AG08396 (cell line): ENCODE measurements at regions not wholly inside any gene's neighbourhood (a gene's known extent, or its start where the extent isn't known, plus 50 kb on each side); places are given as distances from the start of the nearest gene placed in this dataset.
"Not testable (repeated sequence)": the region's sequence is repeated elsewhere in the genome, so short reads cannot be mapped to it uniquely, and the experiment has no call there.

ENCODE experiments used
- DNase-seq: peaks from one replicate; pipeline ENCODE4 v3.0.0; 2012; ENCODE audit warnings: low spot score, mixed read lengths

DNA sequence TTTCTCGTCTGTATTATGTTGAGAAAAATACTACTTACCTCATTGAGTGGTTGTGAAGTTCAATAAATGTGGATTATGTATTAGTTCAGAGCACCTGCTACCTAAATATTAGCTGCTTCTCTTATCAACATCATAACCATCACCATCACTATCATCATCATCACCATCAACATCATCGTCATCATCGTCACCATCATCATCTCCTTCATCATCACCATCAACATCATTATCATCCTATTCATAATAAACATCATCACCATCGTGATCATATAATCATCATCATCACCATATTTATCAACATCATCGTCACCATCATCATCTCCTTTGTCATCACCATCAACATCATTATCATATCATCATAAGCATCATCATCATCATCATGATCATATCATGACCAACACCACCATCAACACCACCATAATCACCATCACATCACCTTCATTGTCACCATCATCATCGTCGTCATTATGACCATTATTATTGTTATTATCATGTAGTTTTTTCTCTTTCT lies 181.0 kb upstream of the ADCY2 start:
- DNase-seq = no peak

DNA sequence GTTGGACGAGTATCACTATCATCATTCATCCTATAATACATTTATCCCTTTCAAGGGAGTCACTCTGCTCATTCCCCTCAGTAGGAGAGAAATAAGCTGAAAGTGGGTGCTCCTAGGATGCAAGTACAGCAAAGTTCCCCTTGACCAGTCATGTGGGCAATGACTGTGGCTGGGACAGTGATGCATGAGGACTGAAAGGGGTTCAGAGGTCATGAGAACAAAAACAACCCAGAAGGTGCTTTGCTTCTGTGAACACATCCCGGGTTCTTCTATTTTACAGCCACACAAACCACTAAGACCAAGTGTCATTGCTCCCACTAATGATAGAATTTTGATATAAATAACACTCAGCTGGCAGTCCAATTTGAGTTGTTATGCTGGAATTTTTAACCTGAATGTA lies 177.8 kb upstream of the ADCY2 start:
- no peak for DNase-seq

DNA sequence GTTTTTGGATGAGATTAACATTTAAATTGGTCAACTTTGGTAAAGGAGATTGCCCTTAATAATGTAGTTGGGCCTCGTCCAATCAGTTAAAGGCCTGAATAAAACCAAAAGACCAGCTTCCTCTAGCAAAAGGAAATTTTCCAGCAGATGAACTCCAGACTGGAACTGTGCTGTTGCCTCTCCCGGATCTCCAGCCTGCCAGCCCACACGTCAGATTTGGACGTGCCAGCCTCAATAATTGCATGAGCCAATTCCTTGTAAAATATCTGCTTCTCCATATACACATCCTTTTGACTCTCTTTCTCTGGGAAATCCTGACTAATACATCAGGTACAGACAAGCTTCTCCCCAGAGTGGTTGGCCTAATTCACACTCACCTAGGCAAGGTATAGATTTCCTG lies 175.8 kb upstream of the ADCY2 start:
- no peak for DNase-seq

DNA sequence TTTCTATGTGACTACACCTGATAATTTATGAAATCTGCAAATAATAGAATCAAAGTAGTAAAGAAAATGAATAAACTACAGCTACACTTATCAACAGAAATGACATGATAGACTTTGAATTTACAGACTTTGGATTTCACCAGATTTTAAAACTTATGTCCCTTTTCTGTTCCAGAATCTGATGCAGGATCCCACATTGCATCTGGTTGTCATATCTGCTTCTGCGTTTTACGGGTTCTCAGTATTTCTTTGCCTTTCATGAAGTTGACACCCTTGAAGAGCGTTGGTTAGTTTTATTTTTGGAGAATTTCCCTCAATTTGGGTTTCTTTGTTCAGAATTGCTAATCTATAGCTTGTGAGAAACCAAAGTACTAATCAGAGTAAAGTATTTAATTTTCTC lies 174.9 kb upstream of the ADCY2 start:
- DNase-seq = no peak

DNA sequence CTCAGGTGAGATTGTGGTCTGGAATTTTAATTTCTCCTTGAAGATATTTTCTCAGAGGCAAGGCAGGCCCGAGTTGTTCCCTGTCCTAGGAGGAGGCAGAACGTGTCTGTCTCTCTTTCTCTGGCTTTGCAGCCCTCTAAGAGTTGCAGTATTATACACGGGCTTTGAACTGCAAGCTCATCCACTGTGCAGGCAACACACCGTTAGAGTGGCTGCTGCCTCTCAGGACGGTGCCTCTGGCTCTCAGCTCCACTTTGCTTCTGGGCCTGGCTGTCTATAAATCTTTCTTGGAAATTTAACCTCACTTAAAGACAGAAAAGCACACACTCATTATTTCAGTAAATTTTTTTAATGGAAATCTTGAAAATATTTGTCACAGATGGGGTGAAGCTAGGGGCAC lies 170.1 kb upstream of the ADCY2 start:
- no peak for DNase-seq

DNA sequence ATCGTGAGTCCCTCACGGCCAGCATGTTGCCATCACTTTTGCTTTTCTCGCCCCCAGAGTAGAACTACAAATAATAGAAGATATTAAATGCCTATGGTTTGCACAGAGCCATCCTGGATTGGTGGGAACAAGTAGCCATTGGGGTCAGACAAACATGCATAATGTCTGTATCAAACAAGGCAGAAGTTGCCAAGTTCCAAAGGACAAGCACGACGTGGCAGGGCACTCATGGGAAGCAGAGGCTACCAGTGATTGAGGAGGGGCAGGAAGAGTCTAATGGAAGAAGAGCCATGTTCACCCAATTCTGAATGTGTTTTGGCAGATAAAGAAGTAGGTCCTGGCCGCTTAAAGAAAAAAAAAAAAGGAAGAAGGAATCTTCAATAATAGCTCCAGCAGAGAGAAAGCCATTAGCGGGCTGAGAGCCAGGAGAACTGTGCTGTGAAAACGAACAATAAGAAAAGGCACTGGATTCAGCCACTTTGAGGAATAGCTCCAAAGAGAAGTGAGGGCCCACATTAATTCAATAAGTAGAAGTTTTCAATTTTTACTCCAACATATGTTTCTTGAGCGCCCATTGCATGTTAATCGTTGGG lies 153.7 kb upstream of the ADCY2 start:
- no peak for DNase-seq

DNA sequence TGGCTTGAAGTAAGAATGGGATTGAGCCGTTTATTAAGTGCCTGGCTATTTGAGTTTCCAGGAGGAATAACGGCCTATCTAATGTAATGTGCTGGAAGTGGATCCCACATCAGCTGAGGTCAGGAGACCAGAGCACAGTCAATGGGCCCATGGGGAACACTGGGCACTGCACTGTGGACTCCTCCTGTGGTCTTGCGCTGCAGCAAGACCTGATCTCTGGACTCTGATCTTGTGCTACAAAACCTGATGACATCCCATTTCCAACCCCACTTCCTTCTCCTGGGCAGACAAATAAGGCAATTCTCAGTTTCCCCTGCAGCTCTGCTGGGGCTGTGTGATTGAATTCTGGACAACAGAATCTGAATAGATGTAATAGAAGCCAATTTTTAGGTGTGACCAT lies 151.7 kb upstream of the ADCY2 start:
- DNase-seq = no peak

DNA sequence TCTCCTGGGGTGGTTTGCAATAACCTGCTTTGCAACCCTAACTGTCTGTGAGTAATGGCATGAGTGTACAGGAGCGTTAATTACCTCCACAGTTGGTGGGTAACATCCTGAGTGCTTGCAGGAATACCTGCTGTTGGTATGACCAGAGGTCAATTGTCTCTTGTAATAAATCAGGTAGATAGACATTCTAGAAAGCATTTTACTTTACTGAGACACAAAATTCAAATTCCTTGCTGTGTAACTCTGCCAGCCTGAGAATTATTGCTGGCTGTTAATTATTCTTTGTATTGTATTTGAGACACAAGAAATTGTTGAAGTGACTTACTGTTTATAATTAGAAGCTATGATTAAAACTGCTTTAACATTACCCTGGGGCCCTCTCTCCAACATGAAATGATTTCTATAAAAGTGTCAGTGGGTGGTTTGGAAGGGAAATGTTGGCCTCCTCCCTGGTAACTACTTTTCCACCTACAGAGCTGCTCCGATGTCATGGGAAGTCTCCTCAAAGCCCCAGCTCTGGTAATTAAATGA lies 150.8 kb upstream of the ADCY2 start:
- DNase-seq = no peak

DNA sequence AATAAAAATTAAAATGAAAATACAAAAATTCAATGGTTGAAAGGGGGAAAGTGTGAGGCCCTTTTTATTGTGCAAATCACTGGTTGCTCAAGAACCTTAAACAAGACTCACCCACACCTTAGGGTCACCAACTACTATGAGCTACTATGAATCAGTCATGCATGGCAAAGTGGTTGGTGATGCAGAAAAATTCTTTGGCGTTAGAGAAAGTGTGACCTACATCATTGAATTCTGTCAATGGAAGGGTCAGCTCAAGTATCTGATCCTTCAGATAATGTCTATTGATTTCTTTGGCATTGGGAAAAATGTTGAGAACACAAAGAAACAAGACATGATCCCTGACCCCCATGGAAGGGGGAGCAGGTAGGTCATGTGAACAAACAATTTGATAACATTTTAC lies 149.7 kb upstream of the ADCY2 start:
- no peak for DNase-seq

DNA sequence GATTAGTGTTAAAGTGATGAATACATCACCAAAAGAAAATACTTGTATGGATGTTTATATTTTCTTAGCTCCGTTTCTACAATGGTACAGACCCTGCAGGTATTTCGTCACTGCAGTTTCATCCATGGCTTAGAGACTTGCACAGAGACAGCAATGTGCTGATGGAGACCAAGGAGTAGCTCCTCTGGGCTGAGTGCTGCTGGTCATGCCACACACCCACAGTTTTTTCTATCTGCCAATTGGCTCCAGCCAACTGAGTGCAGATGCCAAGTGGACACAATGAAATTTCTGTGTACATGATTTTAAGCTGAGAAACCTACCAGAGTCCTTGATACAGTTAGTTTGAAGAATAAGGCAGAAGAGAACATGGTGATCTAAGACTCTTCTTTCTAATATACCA lies 145.9 kb upstream of the ADCY2 start:
- no peak for DNase-seq

DNA sequence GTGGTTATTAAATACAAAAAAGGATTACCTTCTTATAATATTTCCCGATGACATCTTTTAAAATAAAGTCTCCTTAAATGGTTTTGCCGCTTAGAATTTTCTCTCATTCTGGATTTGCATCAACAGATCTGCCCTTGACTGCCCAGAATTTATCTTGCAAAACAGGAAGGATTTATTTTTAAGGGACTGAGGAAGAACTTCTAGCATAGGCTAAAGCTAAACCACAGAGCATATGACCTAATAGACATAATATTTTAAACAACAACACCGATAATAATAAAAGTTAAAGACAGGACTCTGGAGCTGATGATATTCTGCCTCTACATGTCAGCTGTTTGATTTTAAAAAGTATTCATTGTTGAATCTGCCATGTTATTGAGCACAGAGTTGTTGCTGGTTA lies 145.3 kb upstream of the ADCY2 start:
- DNase-seq = no peak

DNA sequence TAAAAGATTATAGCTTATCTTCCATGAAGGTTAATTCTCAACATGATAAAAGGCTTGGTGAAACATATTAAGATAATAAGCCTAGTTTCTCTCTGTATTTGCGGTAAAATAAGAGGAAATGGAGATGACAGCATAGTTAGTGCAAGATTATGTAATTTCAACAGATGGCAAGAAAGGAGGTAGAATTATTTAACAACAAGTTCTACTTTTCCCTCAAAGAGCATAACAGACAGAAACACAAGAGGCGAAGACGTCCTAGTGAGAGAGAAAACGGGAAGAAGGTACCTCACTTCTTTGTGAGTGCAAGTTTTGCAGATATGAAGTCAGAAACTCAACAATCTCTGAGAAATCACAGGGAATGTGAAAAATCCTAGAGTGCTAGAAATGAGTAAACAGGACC lies 144.8 kb upstream of the ADCY2 start:
- DNase-seq = no peak

DNA sequence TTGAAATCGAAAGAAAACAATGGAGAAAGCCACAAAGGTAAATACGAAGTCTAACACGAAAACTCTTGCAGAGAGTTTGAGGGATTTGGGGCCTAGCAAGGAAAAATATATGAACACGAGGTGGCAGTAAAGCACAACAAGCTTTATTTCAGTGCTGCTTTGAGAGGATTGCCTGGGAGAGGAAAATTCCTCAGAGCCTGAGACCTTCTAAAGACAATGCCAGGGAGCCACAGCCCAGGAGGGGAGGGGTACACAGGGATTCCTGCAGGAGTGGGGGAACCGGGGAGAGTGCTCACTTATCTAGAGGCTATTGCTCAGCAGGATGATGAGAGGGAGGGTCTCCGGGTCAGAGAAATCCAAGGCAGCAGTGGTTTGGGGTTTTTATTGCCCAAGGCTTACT lies 134.9 kb upstream of the ADCY2 start:
- DNase-seq = peak; percentile 53

DNA sequence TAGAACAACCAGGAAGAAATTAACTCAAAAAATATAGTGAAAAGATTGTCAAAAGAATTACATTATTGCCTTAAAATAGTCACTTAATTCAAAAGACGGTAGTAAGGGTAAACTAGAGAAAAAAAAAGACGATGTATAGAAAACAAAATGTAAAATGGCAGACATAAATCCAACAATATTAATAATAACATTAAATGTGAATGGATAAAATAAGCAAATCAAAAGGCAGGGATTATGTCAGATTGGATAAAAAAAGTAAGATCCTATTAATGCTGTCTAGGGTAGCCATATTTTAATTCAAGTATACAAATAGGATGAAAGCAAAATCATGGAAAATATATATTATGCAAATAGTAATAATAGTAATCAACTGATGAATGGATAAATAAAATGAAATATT lies 134.0 kb upstream of the ADCY2 start:
- no peak for DNase-seq

DNA sequence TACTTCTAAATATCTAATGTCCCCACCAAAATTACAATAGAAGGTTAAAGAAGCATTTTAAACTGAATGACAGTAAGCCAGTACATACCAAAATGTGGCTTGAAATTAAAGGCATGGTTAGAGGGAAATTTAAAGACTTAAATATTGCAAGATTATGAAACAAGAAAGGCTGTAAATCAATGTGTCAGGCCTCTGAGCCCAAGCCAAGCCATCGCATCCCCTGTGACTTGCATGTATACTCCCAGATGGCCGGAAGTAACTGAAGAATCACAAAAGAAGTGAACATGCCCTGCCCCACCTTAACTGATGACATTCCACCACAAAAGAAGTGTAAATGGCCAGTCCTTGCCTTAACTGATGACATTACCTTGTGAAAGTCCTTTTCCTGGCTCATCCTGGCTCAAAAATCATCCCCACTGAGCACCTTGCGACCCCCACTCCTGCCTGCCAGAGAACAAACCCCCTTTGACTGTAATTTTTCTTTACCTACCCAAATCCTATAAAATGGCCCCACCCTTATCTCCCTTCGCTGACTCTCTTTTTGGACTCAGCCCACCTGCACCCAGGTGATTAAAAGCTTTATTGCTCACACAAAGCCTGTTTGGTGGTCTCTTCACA lies 132.4 kb upstream of the ADCY2 start:
- DNase-seq = not testable (repeated sequence)

DNA sequence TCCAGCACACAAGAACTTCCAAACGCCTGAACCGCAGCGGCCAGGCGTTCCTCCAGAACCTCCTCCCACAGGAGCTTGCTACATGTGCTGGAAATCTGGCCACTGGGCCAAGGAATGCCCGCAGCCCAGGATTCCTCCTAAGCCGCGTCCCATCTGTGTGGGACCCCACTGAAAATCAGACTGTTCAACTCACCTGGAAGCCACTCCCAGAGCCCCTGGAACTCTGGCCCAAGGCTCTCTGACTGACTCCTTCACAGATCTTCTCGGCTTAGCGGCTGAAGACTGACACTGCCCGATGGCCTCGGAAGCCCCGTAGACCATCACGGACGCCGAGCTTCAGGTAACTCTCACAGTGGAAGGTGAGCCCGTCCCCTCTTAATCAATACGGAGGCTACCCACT lies 130.2 kb upstream of the ADCY2 start:
- DNase-seq = not testable (repeated sequence)

DNA sequence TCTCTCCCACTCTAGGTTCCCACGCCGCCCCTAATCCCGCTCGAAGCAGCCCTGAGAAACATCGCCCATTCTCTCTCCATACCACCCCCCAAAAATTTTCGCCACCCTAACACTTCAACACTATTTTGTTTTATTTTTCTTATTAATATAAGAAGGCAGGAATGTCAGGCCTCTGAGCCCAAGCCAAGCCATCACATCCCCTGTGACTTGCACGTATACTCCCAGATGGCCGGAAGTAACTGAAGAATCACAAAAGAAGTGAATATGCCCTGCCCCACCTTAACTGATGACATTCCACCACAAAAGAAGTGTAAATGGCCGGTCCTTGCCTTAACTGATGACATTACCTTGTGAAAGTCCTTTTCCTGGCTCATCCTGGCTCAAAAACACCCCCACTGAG lies 127.2 kb upstream of the ADCY2 start:
- not testable (repeated sequence) for DNase-seq

DNA sequence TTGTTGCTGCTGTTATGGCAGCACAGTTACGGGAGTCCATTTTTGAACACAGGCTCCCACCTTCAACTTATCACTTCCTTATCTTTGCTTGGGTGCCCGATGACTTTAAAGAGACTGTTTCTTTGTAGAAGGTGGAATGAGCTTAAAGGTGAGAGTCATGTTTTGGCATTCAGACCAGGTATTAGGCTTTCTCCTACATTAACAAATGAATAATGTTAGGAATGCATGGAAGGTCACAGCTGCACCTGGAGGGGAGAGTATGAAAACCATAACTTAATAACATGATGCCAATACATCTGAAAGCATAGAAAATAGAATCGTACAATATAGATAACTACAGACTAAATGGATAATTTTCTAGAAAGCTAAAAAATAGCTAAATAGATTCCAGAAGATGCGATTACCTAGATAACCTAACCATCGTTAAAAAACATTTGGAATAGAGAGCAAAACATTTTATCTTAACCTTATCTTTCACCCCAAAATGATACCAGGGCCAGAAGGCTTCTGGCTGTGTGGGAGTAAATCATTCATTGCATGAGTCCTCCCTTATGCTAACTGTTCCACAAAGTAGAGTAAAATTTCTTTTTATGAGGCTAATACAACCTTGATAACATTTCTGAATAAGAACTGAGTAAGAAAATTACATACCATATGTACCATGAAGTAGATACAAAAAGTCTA lies 126.2 kb upstream of the ADCY2 start:
- no peak for DNase-seq

DNA sequence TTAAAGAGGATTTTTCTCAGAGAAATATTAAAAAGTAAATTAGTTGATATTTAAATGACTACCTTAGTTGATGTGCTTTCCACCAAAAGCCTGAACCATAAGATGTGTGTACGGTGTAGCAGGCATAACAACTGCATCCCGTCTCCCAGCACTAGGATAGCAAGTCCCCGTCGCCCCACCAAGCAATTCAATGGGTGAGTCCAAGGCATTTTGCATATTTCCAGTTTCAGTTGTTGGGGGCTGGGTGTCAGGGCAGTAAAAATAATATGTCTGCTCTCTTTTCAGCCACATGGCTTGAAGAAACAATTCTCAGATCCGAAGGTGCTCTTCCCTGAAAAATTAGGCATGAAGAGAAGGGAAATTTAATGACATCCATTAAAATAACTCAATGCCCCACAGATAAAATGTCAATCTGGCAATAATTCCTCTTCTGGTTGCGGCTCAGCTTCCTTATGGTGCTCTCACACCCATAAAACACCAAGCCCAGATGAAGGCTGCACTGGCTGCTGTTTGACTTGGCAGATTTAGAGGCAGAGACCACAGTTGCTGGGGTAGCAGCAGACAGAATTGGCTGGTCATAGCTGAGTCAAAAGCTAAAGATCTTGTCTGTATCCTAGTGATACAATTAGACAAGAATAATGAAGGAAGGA lies 124.4 kb upstream of the ADCY2 start:
- DNase-seq = no peak

DNA sequence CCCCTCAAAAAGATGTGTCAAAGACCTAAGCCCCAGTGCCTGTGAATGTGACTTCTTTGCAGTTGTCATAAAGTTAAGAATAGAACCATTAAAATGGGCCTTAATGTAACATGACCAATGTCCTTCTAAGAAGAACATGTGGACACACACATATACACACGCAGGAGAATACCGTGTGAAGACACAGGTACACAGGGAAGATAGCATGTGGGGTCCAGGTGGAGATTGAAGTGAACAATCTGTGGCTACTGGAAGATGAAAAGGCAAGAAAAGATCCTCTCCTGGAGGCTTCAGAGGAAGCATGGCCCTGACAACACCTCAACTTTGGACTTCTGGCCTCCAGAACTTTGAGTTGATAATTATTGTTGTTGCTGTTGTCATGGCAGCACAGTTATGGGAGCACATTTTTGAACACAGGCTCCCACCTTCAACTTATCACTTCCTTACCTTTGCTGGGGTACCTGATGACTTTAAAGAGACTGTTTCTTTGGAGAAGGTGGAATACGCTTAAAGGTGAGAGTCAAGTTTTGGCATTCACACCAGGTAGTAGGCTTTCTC lies 123.5 kb upstream of the ADCY2 start:
- no peak for DNase-seq

DNA sequence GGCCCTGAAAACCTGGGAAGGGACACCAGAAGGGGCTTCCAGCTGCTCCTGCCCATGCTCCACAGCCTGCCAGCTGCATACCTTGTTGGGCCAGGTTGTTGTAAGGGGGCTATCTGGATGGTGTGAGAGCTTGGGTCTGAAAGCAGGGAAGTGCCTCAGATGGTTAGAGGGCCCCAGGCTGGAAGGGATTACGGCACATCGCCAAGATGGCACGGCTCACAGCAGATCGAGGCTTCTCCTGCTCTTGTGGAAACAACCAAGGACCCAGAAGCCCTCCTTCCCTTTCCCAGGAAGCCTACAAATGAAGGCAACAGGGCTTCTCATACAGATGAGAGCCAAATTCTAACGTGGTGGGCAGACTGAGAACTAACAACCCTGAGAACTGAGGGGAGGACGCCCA lies 121.7 kb upstream of the ADCY2 start:
- no peak for DNase-seq

DNA sequence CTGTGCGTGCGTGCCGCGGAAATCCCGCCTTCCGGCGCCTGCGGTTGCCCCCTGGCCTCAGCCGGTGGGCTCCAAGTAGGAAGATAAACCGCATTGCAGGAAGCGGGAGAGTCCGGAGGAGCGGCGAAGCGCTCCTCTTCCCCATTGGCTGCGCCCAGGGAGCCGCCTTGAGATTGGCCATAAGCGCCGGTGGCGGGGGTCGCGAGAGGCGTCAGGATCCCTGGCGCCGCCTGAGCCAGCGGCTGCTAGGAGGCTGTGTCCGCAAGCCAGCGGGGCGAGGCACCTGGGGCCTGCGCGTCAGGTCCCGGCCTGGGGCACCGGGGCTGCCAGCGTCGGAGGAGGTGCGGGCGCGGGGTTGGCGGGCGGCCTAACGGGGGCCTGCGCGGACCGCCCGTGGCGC lies 106.3 kb upstream of the ADCY2 start:
- not testable (repeated sequence) for DNase-seq

DNA sequence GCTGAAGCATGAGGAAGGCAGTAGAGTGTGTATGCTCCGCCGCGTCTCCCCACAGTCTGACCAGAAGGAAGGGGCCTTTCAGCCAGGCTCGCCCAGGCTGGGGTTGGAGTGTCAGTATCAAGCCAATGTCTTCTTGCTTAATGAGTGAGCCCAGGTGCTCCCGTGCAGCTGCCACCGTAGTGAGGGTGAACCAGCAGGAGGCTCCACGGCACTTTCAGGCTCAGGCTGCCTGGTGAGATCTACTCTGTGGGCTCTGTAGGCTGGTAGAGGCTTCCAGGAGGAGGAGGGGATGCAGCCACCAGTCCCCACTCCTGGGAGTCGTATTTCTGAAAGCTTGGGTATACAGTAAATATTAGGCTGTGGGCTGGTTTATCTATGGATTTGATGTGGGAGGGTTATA lies 98.1 kb upstream of the ADCY2 start:
- not testable (repeated sequence) for DNase-seq
